HG02763 (cell line): ENCODE measurements at regions not wholly inside any gene's neighbourhood (a gene's known extent, or its start where the extent isn't known, plus 50 kb on each side); places are given as distances from the start of the nearest gene placed in this dataset.

Experiments
- ATAC-seq: cut with Tn5 transposase; IDR thresholded peaks from one replicate; pipeline ENCODE4 v1.9.1; 2021; ENCODE audit warnings: mild to moderate bottlenecking, moderate library complexity; ENCODE audit not compliant: unreplicated experiment

DNA sequence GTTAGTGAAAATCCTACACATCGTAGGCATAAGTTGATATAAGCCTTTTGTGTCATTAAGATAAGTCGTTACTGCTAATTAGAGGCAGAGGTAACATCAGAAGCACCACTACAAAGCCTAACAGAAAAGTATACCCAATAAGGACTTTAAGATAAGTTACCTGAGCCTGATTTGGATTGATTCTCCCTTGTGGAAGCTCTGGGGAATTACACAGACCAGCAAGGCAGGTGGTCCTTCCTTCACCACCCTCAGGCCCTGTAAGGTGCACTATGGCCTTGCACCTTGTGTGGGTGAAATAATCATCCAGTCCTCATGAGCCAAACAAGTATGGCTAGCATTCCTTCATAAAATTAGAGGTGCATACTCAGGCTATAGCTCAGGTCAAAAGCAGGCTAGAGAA is 166.7 kb upstream of the CHRM3 start:
- ATAC-seq, result no peak

DNA sequence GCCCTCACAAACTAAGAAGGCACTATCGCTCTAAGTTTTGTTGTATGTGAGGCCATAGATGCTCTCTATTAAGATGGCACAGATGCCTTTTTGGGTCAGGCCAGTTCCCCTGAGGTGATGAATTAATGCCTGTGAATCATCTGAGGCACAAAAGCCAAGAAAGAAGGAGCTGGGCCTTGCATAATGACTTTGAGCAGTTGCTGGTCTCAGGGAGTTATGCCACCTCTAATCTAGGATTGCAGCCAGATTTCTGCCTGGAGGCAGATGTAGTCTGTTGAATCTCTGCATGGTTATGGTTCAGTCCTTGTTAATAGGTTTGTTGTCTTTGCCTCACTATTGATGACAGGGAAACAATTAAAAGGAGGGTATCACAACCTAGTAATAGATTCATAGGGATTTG is 168.1 kb upstream of the CHRM3 start:
- ATAC-seq, result no peak

DNA sequence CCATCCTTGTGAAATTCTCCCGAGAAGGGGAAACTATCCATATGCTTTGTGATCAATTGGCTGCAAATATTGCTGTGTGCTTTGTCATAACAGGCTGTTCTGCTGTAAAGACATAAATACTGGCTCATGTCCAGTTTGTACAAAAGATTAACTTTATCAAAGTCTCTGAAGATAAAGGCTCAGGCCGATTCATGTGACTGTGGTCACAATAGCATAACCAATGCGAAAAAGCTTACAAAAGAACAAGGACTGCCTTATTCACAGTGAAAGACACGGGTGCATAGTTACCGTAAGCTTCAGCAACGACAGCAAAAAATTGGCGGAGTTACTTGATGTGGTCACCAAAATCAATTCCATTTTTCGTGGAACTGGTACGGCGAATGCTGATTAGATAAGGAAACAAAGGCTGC is 173.6 kb upstream of the CHRM3 start:
- ATAC-seq, result no peak

DNA sequence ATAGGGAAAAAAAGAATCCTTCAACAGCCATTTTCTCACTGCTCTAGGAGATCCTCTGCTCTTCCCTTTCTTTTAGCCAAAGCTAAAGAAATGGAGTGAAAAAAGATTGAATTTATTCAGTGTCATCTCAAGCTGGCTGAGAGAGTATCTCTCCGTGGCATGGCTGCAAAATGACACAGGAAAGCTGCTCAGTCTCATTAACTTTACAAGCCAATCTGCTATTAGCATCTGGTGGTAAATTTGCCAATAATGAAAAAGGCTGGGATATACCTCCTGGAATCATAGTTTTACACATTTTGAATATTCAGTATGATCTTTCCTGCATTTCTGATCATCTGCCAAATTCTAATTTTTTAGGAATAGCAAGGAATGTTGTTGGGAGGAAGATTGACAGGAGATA is 176.8 kb upstream of the CHRM3 start:
- no peak for ATAC-seq

DNA sequence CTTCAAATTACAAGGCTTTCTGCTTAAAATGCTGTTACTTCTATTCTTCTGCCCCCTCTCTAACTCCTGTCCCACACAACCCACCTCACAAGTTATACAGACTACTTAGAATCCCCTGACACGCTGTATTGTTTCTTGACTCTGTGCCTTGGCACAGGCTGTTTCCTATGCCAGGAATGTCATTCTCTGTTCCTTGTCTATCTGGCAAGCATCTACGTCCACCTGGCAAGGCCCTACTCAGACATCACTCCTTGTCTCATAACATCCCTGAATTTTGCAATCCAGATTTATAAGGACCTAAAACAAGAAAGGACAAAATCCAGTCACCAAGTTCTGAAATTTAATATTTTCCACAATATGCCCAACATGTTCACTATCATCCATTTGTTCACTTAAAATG is 182.0 kb upstream of the CHRM3 start:
- no peak for ATAC-seq

DNA sequence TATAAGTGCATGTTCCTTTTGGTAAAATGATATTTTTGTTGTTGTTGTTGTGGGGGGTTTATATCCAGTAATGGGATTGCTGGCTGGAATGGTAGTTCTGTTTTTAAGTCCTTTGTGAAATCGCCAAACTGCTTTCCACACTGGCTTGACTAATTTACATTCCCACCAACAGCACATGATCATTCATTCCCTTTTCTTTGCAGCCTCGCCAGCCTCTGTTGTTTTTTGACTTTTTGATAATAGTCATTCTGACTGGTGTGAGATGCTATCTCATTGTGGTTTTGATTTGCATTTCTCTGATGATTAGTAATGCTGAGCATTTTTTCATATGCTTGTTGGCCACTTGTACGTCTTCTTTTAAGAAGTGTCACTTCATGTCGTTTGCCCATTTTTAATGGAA is 188.5 kb upstream of the CHRM3 start:
- no peak for ATAC-seq

DNA sequence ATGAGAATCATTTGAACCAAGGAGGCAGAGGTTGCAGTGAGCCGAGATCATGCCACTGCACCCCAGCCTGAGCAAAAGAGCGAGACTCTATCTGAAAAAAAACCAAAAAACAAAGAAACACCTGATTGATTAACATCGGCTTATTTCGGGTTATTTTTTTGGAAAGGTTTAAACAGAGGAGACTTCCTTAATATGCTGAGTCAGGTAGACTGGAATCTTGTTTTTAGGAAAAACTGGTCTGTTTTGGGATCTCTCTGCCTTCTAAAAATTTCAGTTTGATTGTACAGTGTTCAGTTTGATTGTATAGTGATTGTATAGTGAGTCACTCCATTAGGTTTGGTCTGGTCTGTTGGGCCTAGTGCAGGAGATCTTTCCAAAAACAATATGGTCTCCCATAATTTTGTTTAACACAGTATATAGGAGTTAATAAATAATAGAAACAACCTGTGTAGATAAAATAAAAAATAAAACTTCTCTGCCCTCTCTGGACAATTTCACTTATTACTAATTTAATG is 196.3 kb upstream of the CHRM3 start:
- no peak for ATAC-seq

DNA sequence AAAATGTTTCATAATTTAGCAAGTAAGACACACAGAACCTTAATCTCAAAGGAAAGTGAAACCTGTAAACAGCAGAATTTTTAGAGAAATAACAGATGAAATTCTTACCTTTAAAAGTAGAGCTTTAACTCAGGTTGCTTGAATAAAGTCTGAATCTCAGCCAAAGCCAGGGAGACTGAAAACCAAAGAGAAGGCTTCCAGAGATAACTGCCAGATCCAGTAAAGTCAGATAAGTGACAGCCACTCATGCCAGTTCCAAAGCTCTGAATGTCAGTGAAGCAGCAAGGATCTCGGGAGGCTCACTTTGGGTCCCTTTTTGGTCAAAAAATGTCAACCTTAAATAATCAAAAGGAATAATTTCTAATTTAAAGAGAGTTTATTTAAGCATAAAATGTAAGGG is 199.9 kb upstream of the CHRM3 start:
- no peak for ATAC-seq

DNA sequence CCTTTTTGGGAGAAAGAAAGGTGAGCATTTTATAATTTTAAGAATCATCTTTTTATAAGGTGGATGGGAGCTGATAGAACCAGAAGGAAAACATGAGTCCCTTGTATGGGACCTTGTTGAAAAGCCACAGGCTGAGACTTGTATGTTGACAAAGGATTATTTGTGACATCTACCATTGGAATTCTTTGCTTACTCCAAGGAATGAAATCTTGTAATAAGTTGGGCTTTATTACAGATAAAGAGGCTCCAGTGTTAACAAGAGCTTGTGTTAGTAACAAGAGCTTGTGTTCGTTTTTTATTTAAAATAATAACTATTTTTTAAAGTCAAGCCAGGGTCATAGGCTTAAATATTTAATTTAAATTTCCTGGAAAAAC is 201.1 kb upstream of the CHRM3 start:
- ATAC-seq, result no peak

DNA sequence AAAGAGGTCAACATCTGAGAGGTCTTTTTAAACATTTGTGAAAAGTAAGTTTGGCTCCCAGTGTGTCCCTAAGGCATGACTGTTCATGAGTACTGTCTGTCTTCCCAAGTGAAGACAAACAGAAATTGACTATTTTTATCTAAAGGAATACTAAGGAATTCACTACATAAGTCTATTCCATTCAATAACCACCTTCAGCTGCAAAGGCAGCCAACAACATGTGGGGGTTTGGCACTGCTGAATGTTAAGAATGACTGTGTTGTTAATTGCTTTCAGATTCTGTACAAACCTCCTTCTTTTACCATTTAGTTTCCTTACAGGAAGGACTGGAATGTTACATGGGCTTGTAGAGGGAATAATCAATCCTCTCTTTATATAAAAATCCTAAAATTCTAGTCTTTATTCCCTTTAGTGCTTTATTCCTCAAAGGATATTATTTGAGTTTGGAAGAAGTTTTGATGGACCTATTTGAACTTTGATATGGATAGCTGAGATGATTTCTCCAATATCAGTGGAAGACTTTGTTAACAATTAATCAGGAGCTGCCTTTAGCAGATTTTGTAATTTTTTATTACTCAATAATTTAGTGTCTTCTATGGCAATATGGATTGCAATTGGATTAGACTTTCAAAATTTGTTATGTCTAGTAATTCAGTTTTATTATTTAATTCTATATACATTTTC is 201.7 kb upstream of the CHRM3 start:
- ATAC-seq, result no peak

DNA sequence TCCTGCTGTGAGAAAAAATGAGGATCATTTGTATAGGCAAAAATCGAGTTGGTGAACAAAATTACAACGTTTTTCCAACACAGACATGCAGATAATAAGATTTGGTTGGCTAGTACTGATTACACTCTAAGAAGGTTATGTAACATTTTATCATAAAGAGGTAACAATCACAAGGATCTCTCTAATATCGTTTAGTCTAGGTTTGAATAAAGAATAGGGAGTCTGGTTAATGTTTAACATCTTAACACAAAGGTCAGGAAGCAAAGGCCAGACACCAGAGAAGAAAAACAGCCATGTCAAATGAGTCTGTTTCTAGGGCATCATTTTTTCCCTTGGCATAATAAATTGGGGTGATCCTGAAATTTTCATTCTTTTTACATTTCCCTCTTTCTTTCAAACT is 207.4 kb upstream of the CHRM3 start:
- no peak for ATAC-seq

DNA sequence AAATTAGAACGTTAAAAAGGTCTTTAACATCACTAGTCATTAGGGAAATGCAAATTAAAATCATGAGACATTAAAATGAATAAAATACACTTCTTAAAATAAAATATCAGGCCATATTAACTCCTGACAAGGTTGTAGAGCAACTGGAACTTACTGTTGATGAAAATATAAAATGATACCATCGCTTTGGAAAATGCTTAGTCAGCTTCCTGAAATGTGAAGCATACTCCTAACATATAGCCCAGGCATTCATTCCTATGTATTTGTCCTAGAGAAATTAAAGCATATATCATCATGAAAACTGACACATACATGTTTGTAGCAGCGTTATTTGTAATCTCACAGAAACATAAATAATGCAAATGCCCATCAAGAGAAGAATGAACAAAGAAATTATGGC is 211.5 kb upstream of the CHRM3 start:
- ATAC-seq, result no peak

DNA sequence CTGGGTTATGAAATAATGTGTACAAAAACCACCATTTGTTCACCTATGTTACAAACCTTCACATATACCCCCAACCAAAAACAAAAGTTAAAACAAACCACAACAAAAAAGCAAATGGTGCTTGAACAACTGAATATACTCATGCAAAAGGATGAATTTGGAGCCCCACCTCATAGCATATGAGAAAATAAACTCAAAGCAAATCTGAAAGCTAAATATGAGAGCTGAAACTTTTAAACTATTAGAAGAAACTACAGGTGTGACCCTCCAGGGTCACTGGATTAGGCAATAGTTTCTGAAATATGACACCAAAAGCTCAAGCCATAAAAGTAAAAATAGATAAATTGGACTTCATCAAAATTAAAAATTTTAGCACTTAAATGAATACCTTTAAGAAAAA is 215.5 kb upstream of the CHRM3 start:
- ATAC-seq, result no peak

DNA sequence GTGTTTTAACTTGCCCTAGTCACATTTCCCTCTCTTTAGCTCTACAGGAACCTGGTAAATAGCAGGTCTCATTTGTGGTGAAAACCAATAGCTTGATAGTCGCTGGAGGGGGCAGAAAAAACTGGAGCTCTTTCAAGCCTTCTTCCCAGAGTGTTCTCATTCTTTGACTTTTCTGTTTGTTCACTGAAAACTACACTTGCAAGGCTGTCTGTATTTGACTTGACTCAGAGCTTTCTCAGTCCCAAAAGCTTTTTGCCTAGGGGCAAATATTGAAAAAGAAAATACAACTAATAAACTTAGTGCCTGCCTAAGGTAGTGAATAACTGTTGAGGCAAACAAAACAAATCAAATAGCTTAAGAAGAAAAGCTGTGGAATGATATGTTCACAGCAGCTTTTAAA is 217.1 kb upstream of the CHRM3 start:
- no peak for ATAC-seq

DNA sequence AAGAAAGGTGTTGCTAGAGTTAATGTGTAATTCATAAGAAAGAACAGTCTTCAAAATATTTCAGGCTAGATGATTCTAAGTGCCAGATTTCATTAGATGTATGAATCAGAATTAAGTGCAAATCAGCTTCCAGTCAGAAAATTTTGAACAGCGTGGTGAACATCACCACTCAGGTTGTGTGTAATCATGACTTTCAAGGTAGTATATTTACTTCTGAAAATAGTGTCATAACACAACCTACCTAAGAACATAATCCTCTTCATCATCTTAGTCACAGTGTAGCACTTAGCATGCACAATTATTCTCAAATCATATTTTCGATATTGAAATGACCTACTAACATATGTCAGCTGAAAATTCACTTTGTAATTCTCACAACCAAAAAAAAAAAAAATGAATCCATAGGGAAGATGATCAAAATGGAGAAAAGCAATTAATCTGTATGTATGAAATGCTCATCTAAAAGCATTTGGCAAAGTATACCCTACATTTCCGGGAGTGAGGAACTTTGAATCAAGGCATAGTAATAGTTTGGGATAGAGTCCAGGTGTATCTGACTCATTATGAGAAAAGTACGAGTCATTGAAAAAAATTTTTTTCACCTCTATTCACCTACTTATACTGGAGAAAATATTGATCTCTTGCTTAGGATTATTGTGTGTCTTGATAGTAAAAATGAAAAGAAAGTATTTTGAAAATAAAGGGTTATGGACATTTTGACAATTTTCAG is 221.8 kb upstream of the CHRM3 start:
- no peak for ATAC-seq

DNA sequence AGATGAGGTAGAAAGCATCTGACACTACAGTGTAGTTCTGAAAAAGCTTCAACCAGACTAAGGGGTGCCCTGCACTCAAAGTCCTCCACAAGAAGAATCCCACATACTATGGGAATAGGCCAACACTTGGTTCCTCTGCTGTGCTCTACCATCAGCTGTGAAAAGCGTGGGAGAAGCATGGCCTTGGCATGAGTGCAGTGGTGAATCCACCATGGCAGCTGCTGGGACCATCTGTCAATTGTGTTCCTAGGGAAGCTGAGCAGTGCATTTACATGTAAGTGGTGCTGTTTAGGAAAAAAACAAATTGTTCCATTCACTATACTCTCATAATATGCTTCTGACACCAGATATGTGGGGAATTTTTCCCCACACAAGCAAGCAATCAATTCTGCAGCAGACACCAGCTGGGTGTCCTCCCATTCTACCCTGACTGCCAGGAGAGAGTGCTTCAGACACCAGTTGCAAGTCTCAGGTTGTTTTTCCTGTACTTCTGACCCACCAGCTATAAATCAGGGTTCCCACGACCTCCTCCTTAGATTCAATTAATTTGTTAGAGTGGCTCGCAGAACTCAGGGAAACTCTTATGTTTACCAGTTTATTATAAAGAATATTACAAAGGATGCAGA is 230.8 kb upstream of the CHRM3 start:
- ATAC-seq, result no peak

DNA sequence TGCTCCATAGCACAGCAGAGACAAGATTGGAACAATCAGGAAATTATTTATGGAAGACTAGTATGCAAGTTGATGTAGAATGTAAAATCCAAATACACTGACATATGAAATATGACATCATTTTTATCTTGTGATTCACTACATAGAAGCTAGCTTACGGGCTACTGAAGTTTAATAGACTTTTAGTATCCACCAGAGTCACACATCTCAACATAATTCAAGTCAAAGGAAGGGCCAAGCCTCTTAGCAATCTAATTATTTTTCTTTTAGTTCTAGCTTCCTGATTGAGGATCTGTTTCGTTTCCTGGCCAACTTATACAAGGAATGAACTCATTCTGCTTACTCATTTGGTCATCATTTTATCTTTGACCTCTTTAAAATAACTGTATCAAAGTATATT is 234.4 kb upstream of the CHRM3 start:
- ATAC-seq, result no peak

DNA sequence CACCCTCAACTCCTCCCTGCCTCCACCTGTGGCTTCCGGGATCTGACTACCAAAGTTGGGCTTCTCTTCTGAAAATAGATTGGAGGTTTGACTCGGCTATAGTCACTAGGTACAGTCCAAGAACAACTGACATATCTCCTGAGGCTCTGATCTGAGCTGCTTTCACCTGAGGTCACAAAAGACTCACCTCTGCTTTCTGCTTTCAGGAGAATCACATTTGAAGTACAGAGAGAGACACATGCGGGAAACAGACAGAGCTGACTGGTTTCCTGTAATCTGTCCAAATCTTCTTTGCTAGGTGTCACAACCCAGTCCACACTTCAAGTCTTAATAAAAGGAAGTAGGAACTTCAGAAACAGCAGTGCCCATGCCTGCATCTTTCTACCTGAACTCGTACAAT is 245.4 kb upstream of the CHRM3 start:
- no peak for ATAC-seq

DNA sequence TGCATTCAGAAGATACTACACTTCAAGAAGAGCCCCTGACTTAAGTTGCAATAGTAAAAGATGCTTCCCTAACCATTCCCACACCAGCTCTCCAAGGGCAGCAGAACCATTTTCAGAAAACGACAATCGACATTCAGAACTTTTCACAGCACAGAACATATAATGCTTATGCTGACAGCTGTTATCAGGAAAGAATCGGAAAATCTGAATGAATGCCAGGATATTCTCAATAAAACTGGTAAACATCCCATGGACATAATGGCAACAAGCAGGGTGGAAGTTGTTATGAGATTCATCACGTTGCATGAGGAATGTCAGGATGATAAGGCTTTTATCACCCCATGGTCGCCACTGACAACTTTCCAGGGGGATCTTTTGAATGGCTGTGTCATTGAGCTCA is 246.6 kb upstream of the CHRM3 start:
- ATAC-seq, result no peak

DNA sequence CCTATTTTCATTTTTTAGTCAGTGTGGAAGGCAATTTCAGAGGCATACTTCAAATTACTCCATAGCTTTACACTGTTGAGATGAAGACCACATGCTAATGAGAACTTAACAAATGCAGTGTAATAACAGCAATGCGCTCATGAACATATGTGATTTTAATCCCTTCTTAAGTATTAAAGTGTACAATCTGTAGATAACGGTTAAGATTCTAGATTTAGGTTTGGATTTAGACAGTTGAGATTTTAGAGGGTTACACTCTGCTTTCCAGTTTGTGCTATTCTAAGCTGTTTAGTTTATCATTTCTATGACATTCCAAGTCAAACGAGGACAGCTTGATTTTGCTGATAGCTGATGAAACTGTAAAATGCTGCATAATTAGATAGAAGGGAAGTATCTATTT is 257.8 kb upstream of the CHRM3 start:
- no peak for ATAC-seq

DNA sequence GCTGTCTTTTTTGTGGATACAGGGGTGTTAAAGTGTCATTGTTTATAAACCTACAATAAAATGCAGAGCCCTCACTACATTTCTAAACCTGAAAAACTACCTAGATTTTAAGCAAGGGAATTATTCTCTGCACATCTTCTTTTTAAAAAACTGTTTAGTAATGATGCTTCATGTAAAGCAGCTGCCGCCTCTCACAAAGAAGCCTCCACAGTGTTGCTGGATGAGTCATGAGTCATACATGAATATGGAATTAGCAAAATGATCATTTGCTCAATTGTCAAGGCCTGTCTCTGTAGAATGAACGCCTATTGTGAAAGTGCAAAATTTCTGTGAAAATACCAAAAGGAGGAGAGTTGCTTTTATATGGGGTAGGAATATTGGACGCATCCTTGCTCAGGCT is 259.5 kb upstream of the CHRM3 start:
- ATAC-seq, result no peak

DNA sequence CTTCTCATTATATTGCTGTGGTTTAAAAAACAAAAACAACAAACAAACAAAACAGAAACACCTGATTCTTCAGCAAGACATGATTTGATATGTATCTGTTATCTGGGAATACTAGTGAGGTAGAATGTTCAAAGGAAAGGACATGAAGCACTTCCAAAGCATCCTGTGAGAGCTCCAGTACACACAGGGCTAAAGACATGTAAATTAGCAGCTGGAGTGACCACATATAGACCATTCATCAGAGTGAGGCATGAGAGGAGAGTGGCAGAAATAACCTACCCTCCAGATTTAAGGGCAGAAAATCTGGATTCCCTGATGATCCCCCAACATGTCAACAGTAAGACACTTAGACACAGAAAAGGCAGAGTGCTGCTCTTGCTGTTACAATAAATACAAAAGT is 260.5 kb upstream of the CHRM3 start:
- ATAC-seq, result no peak
